T-helper 1 cell treated with Interleukin-12 subunit alpha and Interleukin-12 subunit beta and Interleukin-4 antibody, amounts not matched to agents 30 ng/mL and 1 ng/mL, for 36 hours (primary cell): ENCODE measurements at regions not wholly inside any gene's neighbourhood (a gene's known extent, or its start where the extent isn't known, plus 50 kb on each side); places are given as distances from the start of the nearest gene placed in this dataset.

Experiments
- intact Hi-C: fragments of 100-400 bp; cut with micrococcal nuclease; formaldehyde crosslinking; loops from one replicate; pipeline ENCODE4 v1.15.1; 2024

- intact Hi-C loops, result no loop called here
Observed at GRCh38 chr2:217181512-217181911, 321.6 kb upstream of the TNP1 start.

GRCh38 chr2:217179854-217180253 lies 320.0 kb upstream of the TNP1 start:
- intact Hi-C loops, result no loop called here

- intact Hi-C loops, result no loop called here
Observed at GRCh38 chr2:217178341-217178740, 318.5 kb upstream of the TNP1 start.

GRCh38 chr2:217177720-217178119 lies 317.9 kb upstream of the TNP1 start:
- intact Hi-C loops, result no loop called here

- intact Hi-C loops, result no loop called here
Observed at GRCh38 chr2:217171874-217172273, 312.0 kb upstream of the TNP1 start.

- intact Hi-C loops, result loop anchor here (5.0 to 10.0 kb wide), 3 partner anchors 76 to 544 kb away; no protein-coding TSS in a partner anchor
Observed at GRCh38 chr2:217168496-217168895, 308.6 kb upstream of the TNP1 start.

- intact Hi-C loops, result loop anchor here (5.0 to 10.0 kb wide), 3 partner anchors 75 to 545 kb away; no protein-coding TSS in a partner anchor
Observed at GRCh38 chr2:217167531-217167930, 307.7 kb upstream of the TNP1 start.

GRCh38 chr2:217166241-217166850 lies 306.5 kb upstream of the TNP1 start:
- intact Hi-C loops, result loop anchor here (1.0 to 10.0 kb wide), 6 partner anchors 74 to 546 kb away; no protein-coding TSS in a partner anchor

- intact Hi-C loops, result loop anchor here (5.0 to 10.0 kb wide), 3 partner anchors 73 to 547 kb away; no protein-coding TSS in a partner anchor
Observed at GRCh38 chr2:217165547-217165946, 305.7 kb upstream of the TNP1 start.

GRCh38 chr2:217163987-217164386 lies 304.1 kb upstream of the TNP1 start:
- intact Hi-C loops, result loop anchor here (10.0 kb wide), 1 partner anchor 351 kb away; no protein-coding TSS in a partner anchor

- intact Hi-C loops, result loop anchor here (1.0 to 10.0 kb wide), 2 partner anchors 61 to 352 kb away; no protein-coding TSS in a partner anchor
Observed at GRCh38 chr2:217162533-217162932, 302.7 kb upstream of the TNP1 start.

GRCh38 chr2:217160978-217161973 lies 301.4 kb upstream of the TNP1 start:
- intact Hi-C loops, result loop anchor here (10.0 kb wide), 1 partner anchor 354 kb away; no protein-coding TSS in a partner anchor

- intact Hi-C loops, result loop anchor here (10.0 kb wide), 1 partner anchor 355 kb away; no protein-coding TSS in a partner anchor
Observed at GRCh38 chr2:217160103-217160743, 300.4 kb upstream of the TNP1 start.

GRCh38 chr2:217158928-217159327 lies 299.1 kb upstream of the TNP1 start:
- intact Hi-C loops, result no loop called here

- intact Hi-C loops, result no loop called here
Observed at GRCh38 chr2:217157581-217157980, 297.7 kb upstream of the TNP1 start.

- intact Hi-C loops, result no loop called here
Observed at GRCh38 chr2:217156801-217157200, 296.9 kb upstream of the TNP1 start.

- intact Hi-C loops, result no loop called here
Observed at GRCh38 chr2:217154923-217155322, 295.1 kb upstream of the TNP1 start.

GRCh38 chr2:217153510-217153909 lies 293.6 kb upstream of the TNP1 start:
- intact Hi-C loops, result no loop called here

- intact Hi-C loops, result no loop called here
Observed at GRCh38 chr2:217152831-217153230, 293.0 kb upstream of the TNP1 start.

- intact Hi-C loops, result no loop called here
Observed at GRCh38 chr2:217151509-217152206, 291.8 kb upstream of the TNP1 start.

- intact Hi-C loops, result no loop called here
Observed at GRCh38 chr2:217150236-217150635, 290.4 kb upstream of the TNP1 start.
